HCT116 (cell line): ENCODE measurements at regions not wholly inside any gene's neighbourhood (a gene's known extent, or its start where the extent isn't known, plus 50 kb on each side); places are given as distances from the start of the nearest gene placed in this dataset.

ENCODE experiments used
- EZH2 ChIP-seq: fragments of 200-600 bp; sonication (generic); IDR thresholded peaks from 2 replicates; pipeline ENCODE4 v1.6.1; 2017; ENCODE audit warnings: antibody characterized with exemption, mixed run types
- EZH2phosphoT487 ChIP-seq: fragments of 200-600 bp; IDR thresholded peaks from 2 replicates; pipeline ENCODE4 v1.6.1; 2018; ENCODE audit warnings: antibody characterized with exemption, borderline replicate concordance
- RAD21 ChIP-seq: IDR thresholded peaks from 2 replicates; pipeline ENCODE4 v1.6.1; 2012; ENCODE audit warnings: low read depth, mild to moderate bottlenecking
- TCF7L2 ChIP-seq: IDR thresholded peaks from 2 replicates; pipeline ENCODE4 v1.7.0; 2011; ENCODE audit warnings: borderline replicate concordance, inconsistent platforms; ENCODE audit not compliant: insufficient read depth, insufficient read length; ENCODE audit errors: extremely low read depth
- ZNF274 ChIP-seq: fragments of 200-500 bp; sonication (Bioruptor generic); IDR thresholded peaks from 2 replicates; pipeline ENCODE4 v1.6.1; 2014; ENCODE audit warnings: mild to moderate bottlenecking, low read depth, low read length, inconsistent platforms
- TF ChIP-seq, protein P1 (sequence below), 3 experiments: fragments of 200-600 bp in 1 of 3; sonication (generic) in 1 of 3; IDR thresholded peaks in 2 of 3; conservative IDR thresholded peaks in 1 of 3; 2 replicates each; pipeline ENCODE4 v1.5.1; 2012 to 2017; ENCODE audit warnings: low read depth in 2 of 3, low read length in 2 of 3, antibody characterized with exemption in 1 of 3, borderline replicate concordance in 1 of 3, control low read depth in 1 of 3, mild to moderate bottlenecking in 1 of 3, mixed read lengths in 1 of 3, mixed run types in 1 of 3, moderate library complexity in 1 of 3; ENCODE audit not compliant: insufficient read depth in 1 of 3

DNA sequence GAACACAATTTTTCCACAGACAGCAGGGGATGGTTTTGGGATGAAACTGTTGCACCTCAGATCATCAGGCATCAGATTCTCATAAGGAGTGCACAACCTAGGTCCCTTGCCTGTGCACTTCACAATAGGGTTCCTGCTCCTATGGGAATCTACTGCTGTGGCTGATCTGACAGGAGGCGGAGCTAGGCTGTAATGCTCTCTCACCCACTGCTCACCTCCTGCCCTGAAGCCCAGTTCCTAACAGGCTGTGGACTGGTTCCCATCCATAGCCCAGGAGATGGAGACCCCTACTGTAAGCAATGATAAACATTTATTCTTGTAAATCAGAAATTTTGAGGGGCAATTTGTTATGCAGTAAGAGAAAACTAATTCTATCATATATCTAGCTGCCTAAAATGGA lies 1234.7 kb downstream of the SLITRK1 start:
- TF ChIP-seq ZNF274: no peak
- TF ChIP-seq, protein P1, sequence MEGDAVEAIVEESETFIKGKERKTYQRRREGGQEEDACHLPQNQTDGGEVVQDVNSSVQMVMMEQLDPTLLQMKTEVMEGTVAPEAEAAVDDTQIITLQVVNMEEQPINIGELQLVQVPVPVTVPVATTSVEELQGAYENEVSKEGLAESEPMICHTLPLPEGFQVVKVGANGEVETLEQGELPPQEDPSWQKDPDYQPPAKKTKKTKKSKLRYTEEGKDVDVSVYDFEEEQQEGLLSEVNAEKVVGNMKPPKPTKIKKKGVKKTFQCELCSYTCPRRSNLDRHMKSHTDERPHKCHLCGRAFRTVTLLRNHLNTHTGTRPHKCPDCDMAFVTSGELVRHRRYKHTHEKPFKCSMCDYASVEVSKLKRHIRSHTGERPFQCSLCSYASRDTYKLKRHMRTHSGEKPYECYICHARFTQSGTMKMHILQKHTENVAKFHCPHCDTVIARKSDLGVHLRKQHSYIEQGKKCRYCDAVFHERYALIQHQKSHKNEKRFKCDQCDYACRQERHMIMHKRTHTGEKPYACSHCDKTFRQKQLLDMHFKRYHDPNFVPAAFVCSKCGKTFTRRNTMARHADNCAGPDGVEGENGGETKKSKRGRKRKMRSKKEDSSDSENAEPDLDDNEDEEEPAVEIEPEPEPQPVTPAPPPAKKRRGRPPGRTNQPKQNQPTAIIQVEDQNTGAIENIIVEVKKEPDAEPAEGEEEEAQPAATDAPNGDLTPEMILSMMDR (IDR thresholded peaks at IDR 0.05 in 2 of 3, conservative IDR thresholded peaks at IDR 0.05 in 1 of 3; ENCODE audit: borderline replicate concordance in 1 of 3, insufficient read depth in 1 of 3, low read depth in 2 of 3, low read length in 2 of 3): no peak
- no peak for TF ChIP-seq TCF7L2
- no peak for TF ChIP-seq EZH2
- no peak for TF ChIP-seq RAD21
- TF ChIP-seq EZH2phosphoT487: no peak
